OCI-LY3 (cell line): ENCODE measurements at regions not wholly inside any gene's neighbourhood (a gene's known extent, or its start where the extent isn't known, plus 50 kb on each side); places are given as distances from the start of the nearest gene placed in this dataset.

Experiments
- EZH2phosphoT487 ChIP-seq: fragments of 200-600 bp; shearing (Covaris generic); IDR thresholded peaks from 2 replicates; pipeline ENCODE4 v1.6.1; 2018; ENCODE audit warnings: antibody characterized with exemption, mixed run types, low read depth
- TF ChIP-seq, protein P1 (sequence below): fragments of 200-600, 300-600 bp; sonication (generic); IDR thresholded peaks from 2 replicates; pipeline ENCODE4 v1.5.1; 2014; ENCODE audit warnings: antibody characterized with exemption, low read length, low read depth

DNA sequence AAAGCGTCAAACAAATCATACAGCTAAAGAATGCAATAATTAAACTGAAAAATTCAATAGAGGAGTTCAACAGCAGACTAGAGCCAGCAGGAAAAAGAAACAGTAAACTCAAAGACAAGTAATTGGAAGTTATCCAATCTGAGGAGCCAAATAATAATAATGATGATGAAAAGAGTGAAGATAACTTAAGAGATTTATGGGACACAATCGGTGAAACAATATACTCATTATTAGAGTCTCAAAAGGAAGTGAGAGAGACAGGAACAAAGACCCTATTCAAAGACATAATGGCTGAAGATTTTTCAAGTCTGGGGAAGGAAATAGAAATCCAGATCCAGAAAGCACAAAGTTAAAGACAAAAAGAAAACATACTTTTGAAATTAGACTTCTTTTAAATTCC, 263.9 kb upstream of the NR4A3 start:
- TF ChIP-seq, protein P1, sequence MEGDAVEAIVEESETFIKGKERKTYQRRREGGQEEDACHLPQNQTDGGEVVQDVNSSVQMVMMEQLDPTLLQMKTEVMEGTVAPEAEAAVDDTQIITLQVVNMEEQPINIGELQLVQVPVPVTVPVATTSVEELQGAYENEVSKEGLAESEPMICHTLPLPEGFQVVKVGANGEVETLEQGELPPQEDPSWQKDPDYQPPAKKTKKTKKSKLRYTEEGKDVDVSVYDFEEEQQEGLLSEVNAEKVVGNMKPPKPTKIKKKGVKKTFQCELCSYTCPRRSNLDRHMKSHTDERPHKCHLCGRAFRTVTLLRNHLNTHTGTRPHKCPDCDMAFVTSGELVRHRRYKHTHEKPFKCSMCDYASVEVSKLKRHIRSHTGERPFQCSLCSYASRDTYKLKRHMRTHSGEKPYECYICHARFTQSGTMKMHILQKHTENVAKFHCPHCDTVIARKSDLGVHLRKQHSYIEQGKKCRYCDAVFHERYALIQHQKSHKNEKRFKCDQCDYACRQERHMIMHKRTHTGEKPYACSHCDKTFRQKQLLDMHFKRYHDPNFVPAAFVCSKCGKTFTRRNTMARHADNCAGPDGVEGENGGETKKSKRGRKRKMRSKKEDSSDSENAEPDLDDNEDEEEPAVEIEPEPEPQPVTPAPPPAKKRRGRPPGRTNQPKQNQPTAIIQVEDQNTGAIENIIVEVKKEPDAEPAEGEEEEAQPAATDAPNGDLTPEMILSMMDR, result no peak
- no peak for TF ChIP-seq EZH2phosphoT487
